ENCODE measurements at regions not wholly inside any gene's neighbourhood (a gene's known extent, or its start where the extent isn't known, plus 50 kb on each side); places are given as distances from the start of the nearest gene placed in this dataset.

DNA sequence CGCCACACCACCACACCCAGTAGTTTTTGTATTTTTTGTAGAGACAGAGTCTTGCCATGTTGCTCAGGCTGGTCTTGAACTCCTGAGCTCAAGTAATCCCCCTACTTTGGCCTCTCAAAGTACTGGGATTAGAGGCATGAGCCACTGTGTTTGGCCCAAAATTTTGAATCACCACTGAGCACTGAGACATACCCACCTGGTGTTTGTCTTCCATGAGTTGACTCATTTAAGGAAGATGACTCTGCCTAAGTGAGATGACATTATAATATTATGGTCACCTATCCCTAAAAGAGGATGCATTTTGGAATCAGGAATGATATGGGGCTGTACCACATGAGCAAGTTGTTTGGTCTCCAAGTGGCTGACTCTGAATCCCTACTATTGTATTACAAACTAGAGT, 54.6 kb upstream of the RNF217 start:
- H3K4me1 ChIP-seq (ENCODE audit: control insufficient read depth, insufficient read depth, low read length, poor library complexity, severe bottlenecking): no peaks in the 10 kb centered on the region
- no peaks in the 10 kb centered on the region for H3K9me3 ChIP-seq (ENCODE audit: control insufficient read depth, low read length)
- no peak overlapping the region for H3K4me3 ChIP-seq (ENCODE audit: extremely low read depth, insufficient read depth, low read length, poor library complexity, severe bottlenecking)
- WGBS, 2 experiments (ENCODE audit: insufficient coverage in 2 of 2): no CpG with 5 or more reads among the region's 1 CpG
- no peaks in the 10 kb centered on the region for H3K36me3 ChIP-seq (ENCODE audit: control insufficient read depth, insufficient read depth, low read length)
- H3K27ac ChIP-seq (ENCODE audit: low read depth, low read length, severe bottlenecking): no peak overlapping the region

Data from mesodermal cell (in vitro differentiated cells).